Erythroblast (primary cell): ENCODE measurements at regions not wholly inside any gene's neighbourhood (a gene's known extent, or its start where the extent isn't known, plus 50 kb on each side); places are given as distances from the start of the nearest gene placed in this dataset.

Experiments
- DNase-seq, 2 experiments: peaks; one replicate each; lab custom pipeline; 2025; lab: John Stamatoyannopoulos, UW
- GATA1 ChIP-seq: IDR thresholded peaks from 2 replicates; pipeline ENCODE4 v1.6.1; 2011; ENCODE audit warnings: low read depth, mild to moderate bottlenecking, control low read depth, low read length, moderate library complexity
- POLR2A ChIP-seq: IDR thresholded peaks from 2 replicates; pipeline ENCODE4 v1.6.1; 2011; ENCODE audit warnings: mild to moderate bottlenecking, low read length

- TF ChIP-seq POLR2A (no peak), GATA1 (no peak)
- no peak for DNase-seq
These were observed 77.9 kb upstream of the DKK2 start for GRCh38 chr4:107114059-107114458.

- TF ChIP-seq GATA1 = no peak
- no peak for TF ChIP-seq POLR2A
- DNase-seq = no peak
These were observed 62.3 kb upstream of the DKK2 start for GRCh38 chr4:107098401-107098800.

GRCh38 chr4:107094976-107095375 is 58.9 kb upstream of the DKK2 start:
- TF ChIP-seq GATA1 (no peak), POLR2A (no peak)
- DNase-seq = no peak

- TF ChIP-seq POLR2A (no peak), GATA1 (no peak)
- no peak for DNase-seq
These were observed 58.2 kb upstream of the DKK2 start for GRCh38 chr4:107094332-107094731.
